Ovary (tissue), 3 donors: ENCODE measurements at regions not wholly inside any gene's neighbourhood (a gene's known extent, or its start where the extent isn't known, plus 50 kb on each side); places are given as distances from the start of the nearest gene placed in this dataset.

ENCODE experiments used
- POLR2A ChIP-seq: fragments of 450-650 bp; IDR thresholded peaks from one replicate; pipeline ENCODE4 v1.6.1; 2017; ENCODE audit warnings: antibody characterized with exemption, mild to moderate bottlenecking, moderate library complexity
- TF ChIP-seq, protein P1 (sequence below), 3 donors: fragments of 450-650 bp in 2 of 3; fragments of 200-600 bp in 1 of 3; IDR thresholded peaks; one replicate each; pipeline versions ENCODE4 v1.5.1 to v1.8.0; 2016 to 2022; ENCODE audit warnings: antibody characterized with exemption in 3 of 3, mild to moderate bottlenecking in 1 of 3
- donor health status: DM: no; HTN: no; CAD: no.

DNA sequence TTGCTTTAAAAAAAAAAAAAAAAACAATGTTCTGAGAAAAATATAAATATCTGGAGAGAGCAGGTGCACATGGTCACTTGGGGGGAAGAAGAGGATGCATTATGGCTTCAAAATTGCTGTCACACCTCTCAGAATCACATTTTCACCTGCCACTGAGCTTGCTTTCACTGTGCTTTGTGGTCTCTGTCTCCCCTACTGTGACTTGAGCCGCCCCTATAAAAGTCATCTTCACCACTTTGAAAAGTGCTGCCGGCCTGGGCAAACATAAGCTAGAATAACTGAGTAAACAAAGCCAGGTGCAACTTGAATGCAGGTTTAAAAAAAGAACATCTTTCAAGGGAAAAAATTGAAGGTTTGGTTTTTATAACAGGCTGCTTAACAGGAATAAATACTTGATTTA is 368.1 kb upstream of the GRIA1 start:
- TF ChIP-seq, protein P1, sequence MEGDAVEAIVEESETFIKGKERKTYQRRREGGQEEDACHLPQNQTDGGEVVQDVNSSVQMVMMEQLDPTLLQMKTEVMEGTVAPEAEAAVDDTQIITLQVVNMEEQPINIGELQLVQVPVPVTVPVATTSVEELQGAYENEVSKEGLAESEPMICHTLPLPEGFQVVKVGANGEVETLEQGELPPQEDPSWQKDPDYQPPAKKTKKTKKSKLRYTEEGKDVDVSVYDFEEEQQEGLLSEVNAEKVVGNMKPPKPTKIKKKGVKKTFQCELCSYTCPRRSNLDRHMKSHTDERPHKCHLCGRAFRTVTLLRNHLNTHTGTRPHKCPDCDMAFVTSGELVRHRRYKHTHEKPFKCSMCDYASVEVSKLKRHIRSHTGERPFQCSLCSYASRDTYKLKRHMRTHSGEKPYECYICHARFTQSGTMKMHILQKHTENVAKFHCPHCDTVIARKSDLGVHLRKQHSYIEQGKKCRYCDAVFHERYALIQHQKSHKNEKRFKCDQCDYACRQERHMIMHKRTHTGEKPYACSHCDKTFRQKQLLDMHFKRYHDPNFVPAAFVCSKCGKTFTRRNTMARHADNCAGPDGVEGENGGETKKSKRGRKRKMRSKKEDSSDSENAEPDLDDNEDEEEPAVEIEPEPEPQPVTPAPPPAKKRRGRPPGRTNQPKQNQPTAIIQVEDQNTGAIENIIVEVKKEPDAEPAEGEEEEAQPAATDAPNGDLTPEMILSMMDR (IDR thresholded peaks at IDR 0.05): no peak
- no peak for TF ChIP-seq POLR2A
